Activated T-cell treated with anti-CD3 and anti-CD28 coated beads, Interleukin-2, amount 50 U/mL, for 24 hours (primary cell): ENCODE measurements at regions not wholly inside any gene's neighbourhood (a gene's known extent, or its start where the extent isn't known, plus 50 kb on each side); places are given as distances from the start of the nearest gene placed in this dataset.

ENCODE experiments used
- DNase-seq: peaks from one replicate; pipeline ENCODE4 v3.0.0-alpha.2; 2020
- H3K27ac Mint-ChIP-seq: 2 replicates; pipeline ENCODE4 v1.8.0; 2020; ENCODE audit warnings: mild to moderate bottlenecking, mixed read lengths
- H3K27me3 Mint-ChIP-seq: 2 replicates; pipeline ENCODE4 v1.8.0; 2020; ENCODE audit warnings: mixed read lengths
- H3K36me3 Mint-ChIP-seq: 2 replicates; pipeline ENCODE4 v1.8.0; 2020; ENCODE audit warnings: low read depth, mixed read lengths
- H3K4me1 Mint-ChIP-seq: 2 replicates; pipeline ENCODE4 v1.8.0; 2020; ENCODE audit warnings: low read depth, mixed read lengths
- H3K4me3 Mint-ChIP-seq: 2 replicates; pipeline ENCODE4 v1.8.0; 2020; ENCODE audit warnings: mild to moderate bottlenecking, moderate library complexity, mixed read lengths
- H3K9me3 Mint-ChIP-seq: 2 replicates; pipeline ENCODE4 v1.8.0; 2020; ENCODE audit warnings: mixed read lengths

DNA sequence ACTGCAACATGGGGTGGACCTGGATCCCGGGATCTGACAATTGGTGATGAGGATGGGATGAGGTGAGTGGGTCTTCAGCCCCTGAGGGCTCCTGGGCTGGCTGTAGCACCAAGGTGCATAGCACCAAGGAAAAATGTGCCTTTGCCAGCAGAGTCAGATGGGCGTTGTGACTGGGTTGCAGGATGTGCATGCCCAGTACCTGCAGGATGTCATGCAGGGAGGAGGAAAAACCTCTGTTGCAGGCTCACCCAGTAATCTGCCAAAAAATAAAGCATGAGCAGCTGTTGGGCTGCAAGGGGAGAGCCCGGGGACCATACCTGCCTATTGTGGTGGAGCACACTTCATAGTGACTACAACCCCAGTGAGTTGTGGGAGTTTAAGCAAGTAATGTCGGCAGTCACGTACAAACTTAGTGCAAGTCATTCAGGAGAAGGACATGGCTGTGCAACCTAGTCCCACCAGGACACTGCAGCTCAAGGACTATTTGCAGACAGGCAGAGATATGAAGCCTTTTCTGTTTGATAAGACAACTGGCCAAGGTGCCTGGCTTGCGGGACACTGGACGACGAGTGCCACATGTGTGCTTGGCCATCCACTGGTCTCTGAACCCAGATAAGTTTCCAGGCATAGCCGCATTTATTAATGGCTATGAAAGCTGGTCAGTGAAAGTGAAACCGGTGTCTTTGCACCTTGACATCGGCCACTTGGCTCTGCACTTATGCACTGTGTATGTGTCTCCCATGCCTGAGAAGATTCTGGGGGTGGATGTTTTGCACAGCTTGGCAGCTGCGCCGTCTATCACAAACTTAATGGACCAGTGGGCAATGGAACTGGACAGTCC lies 499.8 kb downstream of the KCNJ2 start:
- no peak overlapping the region for H3K27ac Mint-ChIP-seq
- no peak for DNase-seq
- no peaks in the 10 kb centered on the region for H3K4me1 Mint-ChIP-seq
- H3K9me3 Mint-ChIP-seq, result no peaks in the 10 kb centered on the region
- H3K36me3 Mint-ChIP-seq, result no peaks in the 10 kb centered on the region
- no peaks in the 10 kb centered on the region for H3K27me3 Mint-ChIP-seq
- H3K4me3 Mint-ChIP-seq, result no peak overlapping the region

DNA sequence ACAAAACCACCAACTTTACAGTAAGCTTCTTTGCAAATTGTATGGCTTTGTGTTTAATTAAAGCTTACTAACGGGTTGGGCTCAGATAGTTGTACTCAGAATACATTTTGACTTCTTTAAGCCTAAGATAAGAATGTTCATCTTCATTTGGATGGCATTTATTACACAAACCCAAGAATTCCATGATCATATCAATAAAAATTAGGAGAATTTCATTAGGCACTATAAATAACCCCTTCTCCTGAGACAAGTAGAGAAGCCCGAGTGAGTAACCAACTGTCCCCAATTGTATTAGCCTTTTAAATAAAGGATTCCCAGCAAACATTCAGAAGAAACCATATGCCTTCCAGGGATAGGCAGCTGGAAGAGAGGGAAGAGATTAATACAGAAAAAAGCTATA lies 504.7 kb downstream of the KCNJ2 start:
- no peak overlapping the region for H3K27ac Mint-ChIP-seq
- no peaks in the 10 kb centered on the region for H3K36me3 Mint-ChIP-seq
- H3K4me3 Mint-ChIP-seq, result no peak overlapping the region
- no peaks in the 10 kb centered on the region for H3K9me3 Mint-ChIP-seq
- no peaks in the 10 kb centered on the region for H3K27me3 Mint-ChIP-seq
- H3K4me1 Mint-ChIP-seq, result no peaks in the 10 kb centered on the region
- DNase-seq, result no peak

- H3K36me3 Mint-ChIP-seq, result no peaks in the 10 kb centered on the region
- H3K4me1 Mint-ChIP-seq, result no peaks in the 10 kb centered on the region
- H3K27ac Mint-ChIP-seq, result no peak overlapping the region
- H3K4me3 Mint-ChIP-seq, result no peak overlapping the region
- no peaks in the 10 kb centered on the region for H3K27me3 Mint-ChIP-seq
- H3K9me3 Mint-ChIP-seq, result no peaks in the 10 kb centered on the region
- no peak for DNase-seq
Measured at GRCh38 chr17:70675070-70675590, 505.8 kb downstream of the KCNJ2 start.

- no peak for DNase-seq
- Mint-ChIP-seq H3K27ac (no peak overlapping the region), H3K4me1 (no peaks in the 10 kb centered on the region), H3K27me3 (no peaks in the 10 kb centered on the region), H3K4me3 (no peak overlapping the region), H3K9me3 (no peaks in the 10 kb centered on the region), H3K36me3 (no peaks in the 10 kb centered on the region)
Measured at GRCh38 chr17:70677783-70678647, 508.7 kb downstream of the KCNJ2 start.

DNA sequence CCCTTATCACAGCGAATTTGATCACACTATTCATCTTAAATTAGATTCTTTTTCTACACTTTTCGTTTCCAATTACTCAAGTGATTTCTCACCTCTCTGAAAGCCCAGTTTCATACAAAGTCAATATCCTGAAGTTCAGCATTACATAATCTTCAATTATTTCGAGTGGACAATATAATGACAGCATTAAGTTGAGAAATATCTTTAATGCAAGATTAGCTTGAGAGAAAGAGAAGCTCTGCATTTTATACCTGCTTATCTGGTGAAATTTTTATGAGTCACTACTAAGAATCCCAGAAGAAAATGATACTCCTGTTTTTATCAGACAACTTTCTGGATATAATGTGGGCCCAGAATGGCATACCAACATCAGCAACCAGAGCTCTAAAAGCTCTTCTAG lies 509.6 kb downstream of the KCNJ2 start:
- DNase-seq, result no peak
- H3K27me3 Mint-ChIP-seq, result peaks cover 3% of the 10 kb centered on the region
- H3K4me3 Mint-ChIP-seq, result no peak overlapping the region
- no peaks in the 10 kb centered on the region for H3K4me1 Mint-ChIP-seq
- H3K9me3 Mint-ChIP-seq, result no peaks in the 10 kb centered on the region
- H3K27ac Mint-ChIP-seq, result no peak overlapping the region
- H3K36me3 Mint-ChIP-seq, result no peaks in the 10 kb centered on the region

GRCh38 chr17:70683936-70684335 lies 514.6 kb downstream of the KCNJ2 start:
- no peaks in the 10 kb centered on the region for H3K9me3 Mint-ChIP-seq
- H3K27me3 Mint-ChIP-seq, result peaks cover 3% of the 10 kb centered on the region
- no peak for DNase-seq
- H3K4me3 Mint-ChIP-seq, result no peak overlapping the region
- no peaks in the 10 kb centered on the region for H3K4me1 Mint-ChIP-seq
- H3K36me3 Mint-ChIP-seq, result no peaks in the 10 kb centered on the region
- H3K27ac Mint-ChIP-seq, result no peak overlapping the region

GRCh38 chr17:70687421-70687820 lies 518.1 kb downstream of the KCNJ2 start:
- DNase-seq, result no peak
- H3K9me3 Mint-ChIP-seq, result peaks cover 5% of the 10 kb centered on the region
- no peak overlapping the region for H3K4me3 Mint-ChIP-seq
- no peaks in the 10 kb centered on the region for H3K36me3 Mint-ChIP-seq
- no peak overlapping the region for H3K27ac Mint-ChIP-seq
- peaks cover 3% of the 10 kb centered on the region for H3K27me3 Mint-ChIP-seq
- no peaks in the 10 kb centered on the region for H3K4me1 Mint-ChIP-seq

DNA sequence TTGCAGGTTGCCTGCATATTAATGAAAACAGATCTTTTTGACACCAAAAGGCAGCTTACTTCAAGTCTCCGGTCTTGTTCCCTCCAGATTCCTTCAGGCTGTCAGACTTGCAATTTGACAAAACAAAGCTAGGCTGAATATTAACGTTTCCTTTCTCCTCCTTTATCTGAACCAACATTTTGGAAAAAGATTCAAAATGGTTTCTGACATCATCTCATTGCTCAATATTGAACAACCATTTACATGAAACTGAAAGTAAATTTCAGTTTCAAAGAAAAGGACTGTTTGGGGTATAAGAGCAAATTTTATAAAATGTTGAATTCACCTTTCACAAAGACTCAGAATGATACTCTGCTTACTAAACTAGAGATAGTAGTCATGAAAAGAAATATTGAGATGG lies 521.8 kb downstream of the KCNJ2 start:
- H3K27me3 Mint-ChIP-seq, result no peaks in the 10 kb centered on the region
- DNase-seq, result no peak
- H3K4me3 Mint-ChIP-seq, result no peak overlapping the region

DNA sequence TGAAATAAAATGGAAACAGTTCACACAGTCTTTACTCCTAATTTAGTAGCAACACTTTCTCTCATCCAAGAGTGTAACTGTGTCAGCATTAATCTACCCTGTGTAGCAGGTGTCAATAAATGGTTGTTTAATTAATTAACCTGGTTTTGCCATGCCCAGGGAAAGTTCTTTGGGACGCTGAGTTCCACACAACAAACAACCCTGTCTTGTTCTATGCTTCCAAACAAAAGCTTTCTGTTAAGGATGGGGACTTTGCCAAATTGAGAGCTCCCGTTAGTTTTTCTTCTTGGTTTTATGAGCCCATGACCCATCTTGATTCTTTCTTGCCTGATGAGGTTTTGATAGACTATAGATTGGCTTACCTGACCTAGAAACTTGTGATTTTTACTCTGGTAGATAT lies 530.1 kb downstream of the KCNJ2 start:
- no peaks in the 10 kb centered on the region for H3K27me3 Mint-ChIP-seq
- H3K36me3 Mint-ChIP-seq, result no peaks in the 10 kb centered on the region
- H3K27ac Mint-ChIP-seq, result no peak overlapping the region
- no peak for DNase-seq
- H3K4me1 Mint-ChIP-seq, result no peaks in the 10 kb centered on the region
- H3K9me3 Mint-ChIP-seq, result no peaks in the 10 kb centered on the region
- no peak overlapping the region for H3K4me3 Mint-ChIP-seq

More for the DNA sequence above, 521.8 kb downstream of the KCNJ2 start:
- Mint-ChIP-seq H3K36me3 (no peaks in the 10 kb centered on the region), H3K4me1 (no peaks in the 10 kb centered on the region), H3K27ac (no peak overlapping the region), H3K9me3 (peaks cover 5% of the 10 kb centered on the region)

DNA sequence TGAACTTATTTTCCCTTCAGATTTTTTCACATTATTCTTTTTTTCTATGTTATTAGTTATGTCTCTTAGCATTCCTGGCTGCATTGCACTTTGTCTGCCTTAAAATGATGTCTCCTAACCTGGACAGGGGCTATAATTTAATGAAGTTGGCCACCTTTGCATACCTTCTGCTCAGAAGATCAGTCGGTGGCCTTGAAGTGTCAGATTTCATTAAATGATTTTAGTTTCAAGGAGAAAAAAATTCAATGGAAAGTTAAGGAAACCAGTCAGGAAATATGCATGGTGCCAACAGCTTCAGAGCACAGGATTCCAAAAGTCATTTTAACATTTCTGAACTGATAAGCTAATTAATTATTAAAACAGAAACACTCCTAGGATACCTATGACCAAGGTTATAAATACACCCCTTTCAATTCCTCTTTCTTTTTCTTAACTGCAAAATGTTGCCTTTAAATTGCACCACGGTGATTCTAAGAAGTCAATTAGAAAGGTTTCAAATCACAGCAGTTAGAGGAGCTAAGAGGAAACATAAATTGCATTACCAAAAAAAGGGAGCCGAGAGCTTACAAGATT lies 533.4 kb downstream of the KCNJ2 start:
- Mint-ChIP-seq H3K27me3 (no peaks in the 10 kb centered on the region), H3K27ac (no peak overlapping the region), H3K4me3 (no peak overlapping the region), H3K4me1 (no peaks in the 10 kb centered on the region), H3K36me3 (no peaks in the 10 kb centered on the region), H3K9me3 (no peaks in the 10 kb centered on the region)
- no peak for DNase-seq

- no peaks in the 10 kb centered on the region for H3K36me3 Mint-ChIP-seq
- no peak for DNase-seq
- H3K4me1 Mint-ChIP-seq, result no peaks in the 10 kb centered on the region
- no peaks in the 10 kb centered on the region for H3K27me3 Mint-ChIP-seq
- H3K4me3 Mint-ChIP-seq, result no peak overlapping the region
- no peak overlapping the region for H3K27ac Mint-ChIP-seq
- peaks cover 2% of the 10 kb centered on the region for H3K9me3 Mint-ChIP-seq
Measured at GRCh38 chr17:70709596-70709995, 540.3 kb downstream of the KCNJ2 start.

- no peak overlapping the region for H3K27ac Mint-ChIP-seq
- H3K36me3 Mint-ChIP-seq, result no peaks in the 10 kb centered on the region
- no peak overlapping the region for H3K4me3 Mint-ChIP-seq
- H3K9me3 Mint-ChIP-seq, result peaks cover 4% of the 10 kb centered on the region
- DNase-seq, result no peak
- H3K4me1 Mint-ChIP-seq, result no peaks in the 10 kb centered on the region
- no peaks in the 10 kb centered on the region for H3K27me3 Mint-ChIP-seq
Measured at GRCh38 chr17:70713694-70714093, 544.4 kb downstream of the KCNJ2 start.

DNA sequence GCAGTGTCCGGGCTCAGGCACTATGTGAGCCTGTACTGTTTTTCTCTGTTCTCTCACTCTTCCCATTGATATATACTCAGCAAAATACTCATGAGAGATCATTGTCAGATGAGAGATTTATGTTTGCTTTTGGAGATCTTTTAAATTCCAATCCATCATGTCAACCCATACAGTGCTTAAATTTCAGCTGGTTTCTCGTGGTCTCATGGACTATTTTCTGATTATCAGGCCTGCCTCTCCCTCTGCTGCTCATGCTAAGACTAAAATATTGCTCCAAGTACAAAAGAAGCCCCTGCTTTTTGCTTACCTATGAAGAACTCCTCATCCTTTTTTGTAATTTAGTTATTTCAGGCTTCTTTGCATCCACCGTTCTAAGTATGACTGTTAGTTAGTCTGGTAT lies 547.2 kb downstream of the KCNJ2 start:
- Mint-ChIP-seq H3K4me3 (no peak overlapping the region), H3K4me1 (no peaks in the 10 kb centered on the region), H3K36me3 (no peaks in the 10 kb centered on the region), H3K27me3 (no peaks in the 10 kb centered on the region), H3K27ac (no peak overlapping the region), H3K9me3 (peaks cover 2% of the 10 kb centered on the region)
- no peak for DNase-seq

GRCh38 chr17:70717042-70717441 lies 547.7 kb downstream of the KCNJ2 start:
- no peak overlapping the region for H3K4me3 Mint-ChIP-seq
- DNase-seq, result no peak
- H3K27ac Mint-ChIP-seq, result no peak overlapping the region
- peaks cover 2% of the 10 kb centered on the region for H3K9me3 Mint-ChIP-seq
- no peaks in the 10 kb centered on the region for H3K36me3 Mint-ChIP-seq
- H3K4me1 Mint-ChIP-seq, result no peaks in the 10 kb centered on the region
- H3K27me3 Mint-ChIP-seq, result no peaks in the 10 kb centered on the region
